B cell (primary cell): ENCODE measurements at regions not wholly inside any gene's neighbourhood (a gene's known extent, or its start where the extent isn't known, plus 50 kb on each side); places are given as distances from the start of the nearest gene placed in this dataset.

ENCODE experiments used
- EZH2 ChIP-seq: IDR thresholded peaks from 2 replicates; pipeline ENCODE4 v1.6.1; 2012; ENCODE audit warnings: borderline replicate concordance, low read depth, mild to moderate bottlenecking, moderate library complexity, low read length; ENCODE audit not compliant: insufficient read depth, poor library complexity, severe bottlenecking
- TF ChIP-seq, protein P1 (sequence below): fragments of 200-600 bp; IDR thresholded peaks from one replicate; pipeline ENCODE4 v1.8.0; 2022; ENCODE audit warnings: antibody characterized with exemption, mild to moderate bottlenecking

GRCh38 chr3:71876135-71877105 is 91.5 kb upstream of the PROK2 start:
- TF ChIP-seq, protein P1, sequence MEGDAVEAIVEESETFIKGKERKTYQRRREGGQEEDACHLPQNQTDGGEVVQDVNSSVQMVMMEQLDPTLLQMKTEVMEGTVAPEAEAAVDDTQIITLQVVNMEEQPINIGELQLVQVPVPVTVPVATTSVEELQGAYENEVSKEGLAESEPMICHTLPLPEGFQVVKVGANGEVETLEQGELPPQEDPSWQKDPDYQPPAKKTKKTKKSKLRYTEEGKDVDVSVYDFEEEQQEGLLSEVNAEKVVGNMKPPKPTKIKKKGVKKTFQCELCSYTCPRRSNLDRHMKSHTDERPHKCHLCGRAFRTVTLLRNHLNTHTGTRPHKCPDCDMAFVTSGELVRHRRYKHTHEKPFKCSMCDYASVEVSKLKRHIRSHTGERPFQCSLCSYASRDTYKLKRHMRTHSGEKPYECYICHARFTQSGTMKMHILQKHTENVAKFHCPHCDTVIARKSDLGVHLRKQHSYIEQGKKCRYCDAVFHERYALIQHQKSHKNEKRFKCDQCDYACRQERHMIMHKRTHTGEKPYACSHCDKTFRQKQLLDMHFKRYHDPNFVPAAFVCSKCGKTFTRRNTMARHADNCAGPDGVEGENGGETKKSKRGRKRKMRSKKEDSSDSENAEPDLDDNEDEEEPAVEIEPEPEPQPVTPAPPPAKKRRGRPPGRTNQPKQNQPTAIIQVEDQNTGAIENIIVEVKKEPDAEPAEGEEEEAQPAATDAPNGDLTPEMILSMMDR, result no peak
- no peak for TF ChIP-seq EZH2
